Gastroesophageal sphincter (tissue), 3 donors: ENCODE measurements at regions not wholly inside any gene's neighbourhood (a gene's known extent, or its start where the extent isn't known, plus 50 kb on each side); places are given as distances from the start of the nearest gene placed in this dataset.

Experiments used
- POLR2A ChIP-seq, 2 donors: fragments of 450-650 bp; IDR thresholded peaks; one replicate each; pipeline ENCODE4 v1.6.1; 2017; ENCODE audit warnings: antibody characterized with exemption in 2 of 2, mild to moderate bottlenecking in 2 of 2, moderate library complexity in 1 of 2
- TF ChIP-seq, protein P1 (sequence below), 4 experiments: fragments of 200-600 bp in 2 of 4; fragments of 450-650 bp in 2 of 4; sonication (generic) in 1 of 4; IDR thresholded peaks; one replicate each; pipeline ENCODE4 v1.5.1; 2017 to 2019; ENCODE audit warnings: antibody characterized with exemption in 4 of 4, mild to moderate bottlenecking in 2 of 4, moderate library complexity in 2 of 4

- TF ChIP-seq POLR2A (IDR thresholded peaks at IDR 0.05): no peak
- TF ChIP-seq, protein P1, sequence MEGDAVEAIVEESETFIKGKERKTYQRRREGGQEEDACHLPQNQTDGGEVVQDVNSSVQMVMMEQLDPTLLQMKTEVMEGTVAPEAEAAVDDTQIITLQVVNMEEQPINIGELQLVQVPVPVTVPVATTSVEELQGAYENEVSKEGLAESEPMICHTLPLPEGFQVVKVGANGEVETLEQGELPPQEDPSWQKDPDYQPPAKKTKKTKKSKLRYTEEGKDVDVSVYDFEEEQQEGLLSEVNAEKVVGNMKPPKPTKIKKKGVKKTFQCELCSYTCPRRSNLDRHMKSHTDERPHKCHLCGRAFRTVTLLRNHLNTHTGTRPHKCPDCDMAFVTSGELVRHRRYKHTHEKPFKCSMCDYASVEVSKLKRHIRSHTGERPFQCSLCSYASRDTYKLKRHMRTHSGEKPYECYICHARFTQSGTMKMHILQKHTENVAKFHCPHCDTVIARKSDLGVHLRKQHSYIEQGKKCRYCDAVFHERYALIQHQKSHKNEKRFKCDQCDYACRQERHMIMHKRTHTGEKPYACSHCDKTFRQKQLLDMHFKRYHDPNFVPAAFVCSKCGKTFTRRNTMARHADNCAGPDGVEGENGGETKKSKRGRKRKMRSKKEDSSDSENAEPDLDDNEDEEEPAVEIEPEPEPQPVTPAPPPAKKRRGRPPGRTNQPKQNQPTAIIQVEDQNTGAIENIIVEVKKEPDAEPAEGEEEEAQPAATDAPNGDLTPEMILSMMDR (IDR thresholded peaks at IDR 0.05): no peak
Observed at GRCh38 chr7:96561892-96562291, 147.8 kb downstream of the SEM1 start.
